Endodermal cell (in vitro differentiated cells): ENCODE measurements at regions not wholly inside any gene's neighbourhood (a gene's known extent, or its start where the extent isn't known, plus 50 kb on each side); places are given as distances from the start of the nearest gene placed in this dataset.
A peak's percentile ranks its signal among the peaks of the same experiment; 100 is the strongest.

Source experiments
- DNase-seq: peaks from one replicate; pipeline ENCODE4 v3.0.0-alpha.2; 2017
- H3K27ac ChIP-seq: 2 replicates; pipeline ENCODE4 v1.5.1; 2013; ENCODE audit warnings: mild to moderate bottlenecking, low read depth, low read length, moderate library complexity
- H3K27me3 ChIP-seq: 2 replicates; pipeline ENCODE4 v1.6.1; 2013; ENCODE audit warnings: mild to moderate bottlenecking, low read length, moderate library complexity; ENCODE audit not compliant: insufficient read depth, control insufficient read depth, poor library complexity, severe bottlenecking
- H3K36me3 ChIP-seq: 2 replicates; pipeline ENCODE4 v1.7.0; 2013; ENCODE audit warnings: mild to moderate bottlenecking, low read length, moderate library complexity; ENCODE audit not compliant: control insufficient read depth, insufficient read depth
- H3K4me1 ChIP-seq: one replicate; pipeline ENCODE4 v1.7.0; 2013; ENCODE audit warnings: low read length; ENCODE audit not compliant: control insufficient read depth, insufficient read depth
- H3K4me3 ChIP-seq: 2 replicates; pipeline ENCODE4 v1.5.1; 2013; ENCODE audit warnings: mild to moderate bottlenecking, low read length, moderate library complexity
- H3K9ac ChIP-seq: 2 replicates; pipeline ENCODE4 v1.6.1; 2013; ENCODE audit warnings: mild to moderate bottlenecking, low read length, moderate library complexity; ENCODE audit not compliant: poor library complexity, severe bottlenecking; ENCODE audit errors: extremely low read depth
- H3K9me3 ChIP-seq: 2 replicates; pipeline ENCODE4 v1.6.1; 2013; ENCODE audit warnings: mild to moderate bottlenecking, low read length, moderate library complexity; ENCODE audit not compliant: control insufficient read depth
- H3K27ac Mint-ChIP-seq: 2 replicates; pipeline ENCODE4 v1.8.0; 2020; ENCODE audit warnings: mixed read lengths
- H3K27me3 Mint-ChIP-seq: 2 replicates; pipeline ENCODE4 v1.8.0; 2021; ENCODE audit warnings: mild to moderate bottlenecking, mixed read lengths; ENCODE audit not compliant: insufficient read depth
- H3K36me3 Mint-ChIP-seq: 2 replicates; pipeline ENCODE4 v1.8.0; 2020; ENCODE audit warnings: low read depth, mixed read lengths
- H3K4me1 Mint-ChIP-seq: 2 replicates; pipeline ENCODE4 v1.8.0; 2020; ENCODE audit warnings: mixed read lengths
- H3K4me3 Mint-ChIP-seq: 2 replicates; pipeline ENCODE4 v1.8.0; 2020; ENCODE audit warnings: mild to moderate bottlenecking, moderate library complexity, mixed read lengths
- H3K9me3 Mint-ChIP-seq: 2 replicates; pipeline ENCODE4 v1.8.0; 2020; ENCODE audit warnings: mild to moderate bottlenecking, mixed read lengths
- WGBS, 2 experiments: methylation state at CpG; one replicate each; pipeline versions ENCODE4 v1.1.5 to v1.1.7; 2013; ENCODE audit warnings: missing lambda C conversion rate in 2 of 2, mixed read lengths in 1 of 2; ENCODE audit not compliant: insufficient coverage in 1 of 2, insufficient read length in 1 of 2; 5-methylcytosine and 5-hydroxymethylcytosine counted together
- TF ChIP-seq, protein P1 (sequence below): fragments of 200-600 bp; sonication (generic); conservative IDR thresholded peaks from 2 replicates; pipeline ENCODE4 v1.5.0; 2021; ENCODE audit warnings: antibody characterized with exemption, mild to moderate bottlenecking

DNA sequence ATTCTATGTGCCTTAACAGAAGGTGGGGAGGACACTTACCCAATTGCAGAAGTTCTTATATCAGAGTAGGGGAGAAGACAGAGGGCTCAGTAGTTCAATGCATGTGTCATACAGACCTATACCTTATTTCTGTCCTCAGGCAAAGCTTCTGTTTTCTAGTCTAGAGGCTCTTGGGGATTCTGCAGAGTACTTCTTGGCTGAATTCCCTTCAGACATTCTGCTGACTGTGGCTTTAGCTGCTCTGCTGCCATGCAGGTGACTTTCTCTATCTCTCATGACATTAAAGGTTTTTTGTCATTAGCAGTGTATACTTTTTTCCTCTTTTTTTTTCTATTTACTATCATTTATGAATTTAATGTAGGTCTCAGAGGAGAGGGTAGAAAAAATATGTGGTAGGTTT is 172.8 kb upstream of the PLSCR5 start:
- H3K4me1 ChIP-seq = peaks cover 3% of the 10 kb centered on the region
- H3K9ac ChIP-seq = no peak overlapping the region
- Mint-ChIP-seq H3K27ac (no peak overlapping the region), H3K27me3 (no peaks in the 10 kb centered on the region), H3K9me3 (peaks cover 7% of the 10 kb centered on the region), H3K4me3 (no peak overlapping the region), H3K36me3 (peaks cover 2% of the 10 kb centered on the region), H3K4me1 (peaks cover 23% of the 10 kb centered on the region)
- no peak for DNase-seq
- H3K27ac ChIP-seq = no peak overlapping the region
- H3K4me3 ChIP-seq = no peak overlapping the region
- H3K27me3 ChIP-seq = no peaks in the 10 kb centered on the region
- no peaks in the 10 kb centered on the region for H3K9me3 ChIP-seq
- no peaks in the 10 kb centered on the region for H3K36me3 ChIP-seq
- TF ChIP-seq, protein P1, sequence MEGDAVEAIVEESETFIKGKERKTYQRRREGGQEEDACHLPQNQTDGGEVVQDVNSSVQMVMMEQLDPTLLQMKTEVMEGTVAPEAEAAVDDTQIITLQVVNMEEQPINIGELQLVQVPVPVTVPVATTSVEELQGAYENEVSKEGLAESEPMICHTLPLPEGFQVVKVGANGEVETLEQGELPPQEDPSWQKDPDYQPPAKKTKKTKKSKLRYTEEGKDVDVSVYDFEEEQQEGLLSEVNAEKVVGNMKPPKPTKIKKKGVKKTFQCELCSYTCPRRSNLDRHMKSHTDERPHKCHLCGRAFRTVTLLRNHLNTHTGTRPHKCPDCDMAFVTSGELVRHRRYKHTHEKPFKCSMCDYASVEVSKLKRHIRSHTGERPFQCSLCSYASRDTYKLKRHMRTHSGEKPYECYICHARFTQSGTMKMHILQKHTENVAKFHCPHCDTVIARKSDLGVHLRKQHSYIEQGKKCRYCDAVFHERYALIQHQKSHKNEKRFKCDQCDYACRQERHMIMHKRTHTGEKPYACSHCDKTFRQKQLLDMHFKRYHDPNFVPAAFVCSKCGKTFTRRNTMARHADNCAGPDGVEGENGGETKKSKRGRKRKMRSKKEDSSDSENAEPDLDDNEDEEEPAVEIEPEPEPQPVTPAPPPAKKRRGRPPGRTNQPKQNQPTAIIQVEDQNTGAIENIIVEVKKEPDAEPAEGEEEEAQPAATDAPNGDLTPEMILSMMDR = no peak

DNA sequence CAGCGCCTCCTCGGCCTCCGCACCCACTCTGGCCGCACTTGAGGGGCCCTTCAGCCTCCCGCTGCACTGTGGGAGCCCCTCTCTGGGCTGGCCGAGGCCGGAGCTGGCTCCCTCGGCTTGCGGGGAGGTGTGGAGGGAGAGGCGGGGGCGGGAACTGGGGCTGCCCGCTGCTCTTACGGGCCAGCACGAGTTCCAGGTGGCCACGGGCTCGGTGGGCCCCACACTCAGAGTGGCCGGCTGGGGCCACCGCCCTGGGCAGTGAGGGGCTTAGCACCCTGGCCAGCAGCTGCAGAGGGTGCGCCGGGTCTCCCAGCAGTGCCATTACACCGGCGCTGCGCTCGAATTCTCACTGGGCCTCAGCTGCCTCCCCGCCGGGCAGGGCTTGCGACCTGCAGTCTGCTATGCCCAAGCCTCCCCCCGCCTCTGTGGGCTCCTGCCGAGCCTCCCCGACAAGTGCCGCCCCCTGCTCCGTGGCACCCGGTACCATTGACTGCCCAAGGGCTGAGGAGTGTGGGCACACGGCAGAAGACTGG is 167.1 kb upstream of the PLSCR5 start:
- H3K4me3 ChIP-seq = no peak overlapping the region
- H3K27ac Mint-ChIP-seq = no peak overlapping the region
- H3K27me3 Mint-ChIP-seq = no peaks in the 10 kb centered on the region
- no peak overlapping the region for H3K9ac ChIP-seq
- H3K27me3 ChIP-seq = no peaks in the 10 kb centered on the region
- DNase-seq = no peak
- H3K4me3 Mint-ChIP-seq = no peak overlapping the region
- TF ChIP-seq, protein P1 = no peak
- H3K36me3 ChIP-seq = no peaks in the 10 kb centered on the region
- WGBS, 2 experiments = 95 to 96% methylated on average over 8 to 34 of the region's 34 CpGs
- peaks cover 22% of the 10 kb centered on the region for H3K9me3 Mint-ChIP-seq
- peaks cover 14% of the 10 kb centered on the region for H3K4me1 Mint-ChIP-seq
- H3K4me1 ChIP-seq = no peaks in the 10 kb centered on the region
- H3K36me3 Mint-ChIP-seq = peaks cover 10% of the 10 kb centered on the region
- H3K9me3 ChIP-seq = peaks cover 10% of the 10 kb centered on the region
- no peak overlapping the region for H3K27ac ChIP-seq

DNA sequence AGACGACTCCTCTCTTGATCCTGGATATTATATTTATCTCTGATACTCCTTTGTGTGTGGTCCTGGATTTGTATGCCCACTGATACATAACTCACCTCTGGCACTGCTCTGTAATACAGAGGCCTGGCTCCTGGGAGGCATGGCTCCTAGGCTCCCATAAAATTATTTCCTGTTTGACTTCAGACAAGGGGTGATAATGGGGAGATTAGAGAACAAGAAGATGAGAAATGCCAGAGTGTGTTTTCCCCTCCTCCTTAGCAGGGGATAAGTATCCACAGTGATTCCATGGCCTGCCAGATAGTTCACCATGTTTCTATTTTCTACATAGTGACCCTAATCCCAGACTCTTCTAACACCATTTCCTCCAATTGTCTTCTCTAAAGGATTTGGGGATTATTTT is 165.7 kb upstream of the PLSCR5 start:
- Histone ChIP-seq H3K36me3 (no peaks in the 10 kb centered on the region), H3K27ac (no peak overlapping the region), H3K4me1 (no peaks in the 10 kb centered on the region), H3K9me3 (peaks cover 10% of the 10 kb centered on the region), H3K27me3 (no peaks in the 10 kb centered on the region), H3K4me3 (peak overlapping the region; percentile 8), H3K9ac (no peak overlapping the region)
- TF ChIP-seq, protein P1 = no peak
- H3K36me3 Mint-ChIP-seq = peaks cover 10% of the 10 kb centered on the region
- no peak for DNase-seq
- peak overlapping the region; percentile 4 for H3K27ac Mint-ChIP-seq
- peaks cover 14% of the 10 kb centered on the region for H3K4me1 Mint-ChIP-seq
- H3K9me3 Mint-ChIP-seq = peaks cover 22% of the 10 kb centered on the region
- 82% methylated on average over 1 of the region's 1 CpG; no CpG with 5 or more reads in 1 of the 2 experiments for WGBS, 2 experiments
- H3K4me3 Mint-ChIP-seq = no peak overlapping the region
- no peaks in the 10 kb centered on the region for H3K27me3 Mint-ChIP-seq
